Thyroid gland (tissue), 4 donors: ENCODE measurements at regions not wholly inside any gene's neighbourhood (a gene's known extent, or its start where the extent isn't known, plus 50 kb on each side); places are given as distances from the start of the nearest gene placed in this dataset.

Source experiments
- DNase-seq, 2 donors: peaks; one replicate each; pipeline ENCODE4 v3.0.0-alpha.2; 2019
- H3K27ac ChIP-seq, 3 donors: fragments of 200-600 bp; sonication (generic); 1 replicate in 2 of 3; 2 replicates in 1 of 3; pipeline ENCODE4 v1.5.1; 2016 to 2019; ENCODE audit warnings: mild to moderate bottlenecking in 1 of 3, moderate library complexity in 1 of 3
- H3K27me3 ChIP-seq: fragments of 200-600 bp; sonication (generic); one replicate; pipeline ENCODE4 v1.5.1; 2019
- H3K36me3 ChIP-seq, 2 donors: fragments of 200-600 bp; sonication (generic); one replicate each; pipeline ENCODE4 v1.5.1; 2016 to 2019
- H3K4me1 ChIP-seq, 2 donors: fragments of 200-600 bp; sonication (generic); one replicate each; pipeline ENCODE4 v1.5.1; 2017 to 2019
- H3K4me3 ChIP-seq, 3 donors: fragments of 200-600 bp; sonication (generic); replicated peaks in 1 of 3; 1 replicate in 2 of 3; 2 replicates in 1 of 3; pipeline ENCODE4 v1.5.1; 2016; ENCODE audit warnings: mild to moderate bottlenecking in 1 of 3
- H3K9me3 ChIP-seq: fragments of 200-600 bp; sonication (generic); one replicate; pipeline ENCODE4 v1.5.1; 2017
- CTCF ChIP-seq, 6 experiments: fragments of 200-600 bp in 3 of 6; fragments of 450-650 bp in 3 of 6; sonication (generic) in 3 of 6; IDR thresholded peaks; one replicate each; pipeline ENCODE4 v1.5.1; 2016 to 2019; ENCODE audit warnings: antibody characterized with exemption in 6 of 6, mild to moderate bottlenecking in 2 of 6, inconsistent platforms in 1 of 6, moderate library complexity in 1 of 6
- POLR2A ChIP-seq, 2 donors: fragments of 450-650 bp; IDR thresholded peaks; one replicate each; pipeline ENCODE4 v1.6.1; 2017; ENCODE audit warnings: antibody characterized with exemption in 2 of 2, mild to moderate bottlenecking in 2 of 2, moderate library complexity in 1 of 2
- WGBS, 2 donors: methylation state at CpG; one replicate each; pipeline ENCODE4 v1.1.5; 2017; 5-methylcytosine and 5-hydroxymethylcytosine counted together
- intact Hi-C: fragments of 100-400 bp; cut with DNase I; formaldehyde crosslinking; loops from one replicate; pipeline ENCODE4 v1.15.1; 2023

GRCh38 chr1:109818271-109818987, 54.7 kb upstream of the EPS8L3 start:
- no peaks in the 10 kb centered on the region for H3K36me3 ChIP-seq
- 75 to 83% methylated on average over 4 to 5 of the region's 6 CpGs for WGBS, 2 donors
- H3K4me3 ChIP-seq = no peak overlapping the region
- H3K27me3 ChIP-seq = no peaks in the 10 kb centered on the region
- intact Hi-C loops = no loop called here
- H3K4me1 ChIP-seq = peaks cover 0 to 18% of the 10 kb centered on the region in 2 donors
- TF ChIP-seq CTCF (IDR thresholded peaks at IDR 0.05) (no peak), POLR2A (IDR thresholded peaks at IDR 0.05) (no peak)
- no peak overlapping the region for H3K27ac ChIP-seq
- no peak for DNase-seq
- H3K9me3 ChIP-seq = no peaks in the 10 kb centered on the region

GRCh38 chr1:109817881-109818270, 54.2 kb upstream of the EPS8L3 start:
- Histone ChIP-seq H3K27me3 (no peaks in the 10 kb centered on the region), H3K36me3 (no peaks in the 10 kb centered on the region), H3K9me3 (no peaks in the 10 kb centered on the region), H3K4me1 (peaks cover 0 to 16% of the 10 kb centered on the region in 2 donors), H3K27ac (no peak overlapping the region), H3K4me3 (no peak overlapping the region)
- intact Hi-C loops = no loop called here
- 88 to 98% methylated on average over 2 of the region's 2 CpGs for whole genome bisulfite sequencing, 2 donors
- TF ChIP-seq POLR2A (IDR thresholded peaks at IDR 0.05) = no peak
- TF ChIP-seq CTCF (IDR thresholded peaks at IDR 0.05) = no peak
- DNase-seq = no peak

GRCh38 chr1:109816975-109817535, 53.3 kb upstream of the EPS8L3 start:
- no peak for DNase-seq
- Histone ChIP-seq H3K9me3 (no peaks in the 10 kb centered on the region), H3K4me1 (peaks cover 0 to 14% of the 10 kb centered on the region in 2 donors), H3K27ac (no peak overlapping the region), H3K4me3 (no peak overlapping the region), H3K36me3 (no peaks in the 10 kb centered on the region), H3K27me3 (no peaks in the 10 kb centered on the region)
- WGBS, 2 donors = 93% methylated on average over 4 of the region's 4 CpGs
- intact Hi-C loops = no loop called here
- no peak for TF ChIP-seq POLR2A (IDR thresholded peaks at IDR 0.05)
- TF ChIP-seq CTCF (IDR thresholded peaks at IDR 0.05) = no peak

- DNase-seq = no peak
- WGBS, 2 donors = 69 to 76% methylated on average over 4 of the region's 4 CpGs
- intact Hi-C loops = no loop called here
- Histone ChIP-seq H3K27me3 (no peaks in the 10 kb centered on the region), H3K27ac (no peak overlapping the region), H3K9me3 (no peaks in the 10 kb centered on the region), H3K4me1 (peaks cover 0 to 7% of the 10 kb centered on the region in 2 donors), H3K36me3 (no peaks in the 10 kb centered on the region), H3K4me3 (no peak overlapping the region)
- TF ChIP-seq POLR2A (IDR thresholded peaks at IDR 0.05) (no peak), CTCF (IDR thresholded peaks at IDR 0.05) (no peak)
Observed at GRCh38 chr1:109816175-109816811, 52.6 kb upstream of the EPS8L3 start.

- DNase-seq = no peak
- peaks cover 0 to 7% of the 10 kb centered on the region in 2 donors for H3K4me1 ChIP-seq
- H3K27me3 ChIP-seq = no peaks in the 10 kb centered on the region
- H3K36me3 ChIP-seq = no peaks in the 10 kb centered on the region
- no peak overlapping the region for H3K27ac ChIP-seq
- H3K4me3 ChIP-seq = no peak overlapping the region
- no peaks in the 10 kb centered on the region for H3K9me3 ChIP-seq
- 50 to 64% methylated on average over 1 to 3 of the region's 3 CpGs for WGBS, 2 donors
- no peak for TF ChIP-seq POLR2A (IDR thresholded peaks at IDR 0.05)
- TF ChIP-seq CTCF (IDR thresholded peaks at IDR 0.05) = no peak
- intact Hi-C loops = no loop called here
Observed at GRCh38 chr1:109815809-109816174, 52.1 kb upstream of the EPS8L3 start.
